PC-9 (cell line): ENCODE measurements at regions not wholly inside any gene's neighbourhood (a gene's known extent, or its start where the extent isn't known, plus 50 kb on each side); places are given as distances from the start of the nearest gene placed in this dataset.

Source experiments
- BruUV-seq: library from RNA; stranded (reverse); fragments of 400-500 nt; replicated peaks from 2 replicates; lab custom pipeline; 2021; lab: Mats Ljungman, UMichigan
- CTCF ChIA-PET: fragments of 300-600 bp; sonication (Branson Sonifier 250); formaldehyde crosslinking; loops from one replicate; lab custom pipeline; 2022; ENCODE audit warnings: antibody characterized with exemption; lab: Charles Lee
- POLR2A ChIA-PET: fragments of 300-600 bp; sonication (Branson Sonifier 250); formaldehyde crosslinking; loops from one replicate; lab custom pipeline; 2022; ENCODE audit warnings: antibody characterized with exemption; ENCODE audit not compliant: unreplicated experiment; lab: Charles Lee
- DNase-seq, 2 experiments: peaks; one replicate each; pipeline versions ENCODE4 v3.0.0 to v3.0.0-alpha.2; 2015 to 2022; ENCODE audit warnings: mixed read lengths in 1 of 2
- H2AFZ ChIP-seq: fragments of 200-600 bp; sonication (generic); 2 replicates; pipeline ENCODE4 v1.8.1; 2017; ENCODE audit warnings: antibody characterized with exemption
- H3F3A ChIP-seq: fragments of 200-600 bp; sonication (generic); 2 replicates; pipeline ENCODE4 v1.8.1; 2017; ENCODE audit warnings: antibody characterized with exemption, mild to moderate bottlenecking, low read depth; ENCODE audit not compliant: insufficient read depth
- H3K27ac ChIP-seq: fragments of 200-600 bp; sonication (generic); 2 replicates; pipeline ENCODE4 v1.6.1; 2016; ENCODE audit warnings: mixed run types
- H3K27me3 ChIP-seq: fragments of 200-600 bp; sonication (generic); 2 replicates; pipeline ENCODE4 v1.6.1; 2016; ENCODE audit warnings: low read depth, mixed run types; ENCODE audit not compliant: insufficient read depth
- H3K36me3 ChIP-seq: fragments of 200-600 bp; sonication (generic); 2 replicates; pipeline ENCODE4 v1.6.1; 2016; ENCODE audit warnings: low read depth, mixed run types
- H3K4me1 ChIP-seq: fragments of 200-600 bp; sonication (generic); replicated peaks from 2 replicates; pipeline ENCODE4 v1.6.1; 2016; ENCODE audit warnings: mixed run types; ENCODE audit not compliant: insufficient read depth
- H3K4me2 ChIP-seq: fragments of 200-600 bp; sonication (generic); 2 replicates; pipeline ENCODE4 v1.6.1; 2017; ENCODE audit warnings: mixed run types
- H3K4me3 ChIP-seq: fragments of 200-600 bp; sonication (generic); 2 replicates; pipeline ENCODE4 v1.6.1; 2016; ENCODE audit warnings: mixed run types
- H3K79me2 ChIP-seq: fragments of 200-600 bp; sonication (generic); 2 replicates; pipeline ENCODE4 v1.6.1; 2017; ENCODE audit warnings: low read depth, mixed run types
- H3K9me2 ChIP-seq: fragments of 200-600 bp; sonication (generic); 2 replicates; pipeline ENCODE4 v1.8.1; 2017; ENCODE audit warnings: mild to moderate bottlenecking; ENCODE audit not compliant: insufficient read depth
- H3K9me3 ChIP-seq: fragments of 200-600 bp; sonication (generic); 2 replicates; pipeline ENCODE4 v1.8.1; 2016; ENCODE audit warnings: low read depth; ENCODE audit not compliant: insufficient read depth
- H4K20me1 ChIP-seq: fragments of 200-600 bp; sonication (generic); 2 replicates; pipeline ENCODE4 v1.8.1; 2017; ENCODE audit not compliant: insufficient read depth
- CTCF ChIP-seq: fragments of 200-600 bp; sonication (generic); conservative IDR thresholded peaks from 2 replicates; pipeline ENCODE4 v1.6.1; 2017; ENCODE audit warnings: mixed run types, antibody characterized with exemption, mild to moderate bottlenecking, moderate library complexity
- EZH2 ChIP-seq: fragments of 200-600 bp; sonication (generic); IDR thresholded peaks from 2 replicates; pipeline ENCODE4 v1.8.0; 2017; ENCODE audit warnings: antibody characterized with exemption, low read depth
- intact Hi-C: fragments of 100-400 bp; cut with micrococcal nuclease; formaldehyde crosslinking; loops from one replicate; pipeline ENCODE4 v1.10.0; 2022; ENCODE audit not compliant: unreplicated experiment

GRCh38 chr1:185531838-185532237 lies 202.4 kb upstream of the HMCN1 start:
- H3K36me3 ChIP-seq: no peaks in the 10 kb centered on the region
- H4K20me1 ChIP-seq: no peaks in the 10 kb centered on the region
- no peaks in the 10 kb centered on the region for H3K9me3 ChIP-seq
- POLR2A ChIA-PET: interaction anchor here (0.6 kb wide), 1 partner anchor 662 kb away, joined by 4 read pairs; no protein-coding TSS in a partner anchor
- H3F3A ChIP-seq: no peaks in the 10 kb centered on the region
- no peak overlapping the region for H3K27ac ChIP-seq
- no peaks in the 10 kb centered on the region for H3K27me3 ChIP-seq
- no peaks in the 10 kb centered on the region; the same call in 1 of the 2 replicates for H3K9me2 ChIP-seq
- H3K4me2 ChIP-seq: no peak overlapping the region
- no TSS peak for BruUV-seq
- no peak for DNase-seq
- H3K4me1 ChIP-seq: no peaks in the 10 kb centered on the region
- CTCF ChIA-PET: no interaction called here
- H3K79me2 ChIP-seq: no peaks in the 10 kb centered on the region
- no peak overlapping the region for H2AFZ ChIP-seq
- no peak for TF ChIP-seq EZH2
- no peak for TF ChIP-seq CTCF
- intact Hi-C loops: no loop called here
- H3K4me3 ChIP-seq: no peak overlapping the region

- Histone ChIP-seq H4K20me1 (no peaks in the 10 kb centered on the region), H3K36me3 (no peaks in the 10 kb centered on the region), H3K9me3 (no peaks in the 10 kb centered on the region), H3K4me2 (no peak overlapping the region), H3K27ac (no peak overlapping the region), H3K9me2 (no peaks in the 10 kb centered on the region), H3K4me1 (no peaks in the 10 kb centered on the region), H3K4me3 (no peak overlapping the region), H3K79me2 (no peaks in the 10 kb centered on the region), H2AFZ (no peak overlapping the region), H3K27me3 (no peaks in the 10 kb centered on the region), H3F3A (no peaks in the 10 kb centered on the region)
- intact Hi-C loops: no loop called here
- DNase-seq: no peak
- no TSS peak for BruUV-seq
- ChIA-PET CTCF (no interaction called here), POLR2A (interaction anchor here (0.7 kb wide), 1 partner anchor 64 kb away, joined by 7 read pairs; no protein-coding TSS in a partner anchor)
- TF ChIP-seq CTCF (no peak), EZH2 (no peak)
Observed at GRCh38 chr1:185530215-185530614, 204.0 kb upstream of the HMCN1 start.

GRCh38 chr1:185529673-185530072 lies 204.5 kb upstream of the HMCN1 start:
- no peak overlapping the region for H3K4me3 ChIP-seq
- no peaks in the 10 kb centered on the region for H3K27me3 ChIP-seq
- H3F3A ChIP-seq: no peaks in the 10 kb centered on the region
- H4K20me1 ChIP-seq: no peaks in the 10 kb centered on the region
- intact Hi-C loops: no loop called here
- no peak overlapping the region for H2AFZ ChIP-seq
- no peaks in the 10 kb centered on the region for H3K4me1 ChIP-seq
- no peaks in the 10 kb centered on the region for H3K9me2 ChIP-seq
- H3K9me3 ChIP-seq: no peaks in the 10 kb centered on the region
- H3K36me3 ChIP-seq: no peaks in the 10 kb centered on the region
- H3K4me2 ChIP-seq: no peak overlapping the region
- no peaks in the 10 kb centered on the region for H3K79me2 ChIP-seq
- no peak for DNase-seq
- TF ChIP-seq EZH2 (no peak), CTCF (no peak)
- POLR2A ChIA-PET: no interaction called here
- H3K27ac ChIP-seq: no peak overlapping the region
- CTCF ChIA-PET: no interaction called here
- BruUV-seq: no TSS peak
